Stimulated activated CD4-positive, alpha-beta T cell treated with anti-CD3 and anti-CD28 coated beads, Interleukin-15, amount 100 ng/mL, for 24 hours (primary cell): ENCODE measurements at regions not wholly inside any gene's neighbourhood (a gene's known extent, or its start where the extent isn't known, plus 50 kb on each side); places are given as distances from the start of the nearest gene placed in this dataset.

Experiments
- DNase-seq: peaks from one replicate; pipeline ENCODE4 v3.0.0-alpha.2; 2020

DNA sequence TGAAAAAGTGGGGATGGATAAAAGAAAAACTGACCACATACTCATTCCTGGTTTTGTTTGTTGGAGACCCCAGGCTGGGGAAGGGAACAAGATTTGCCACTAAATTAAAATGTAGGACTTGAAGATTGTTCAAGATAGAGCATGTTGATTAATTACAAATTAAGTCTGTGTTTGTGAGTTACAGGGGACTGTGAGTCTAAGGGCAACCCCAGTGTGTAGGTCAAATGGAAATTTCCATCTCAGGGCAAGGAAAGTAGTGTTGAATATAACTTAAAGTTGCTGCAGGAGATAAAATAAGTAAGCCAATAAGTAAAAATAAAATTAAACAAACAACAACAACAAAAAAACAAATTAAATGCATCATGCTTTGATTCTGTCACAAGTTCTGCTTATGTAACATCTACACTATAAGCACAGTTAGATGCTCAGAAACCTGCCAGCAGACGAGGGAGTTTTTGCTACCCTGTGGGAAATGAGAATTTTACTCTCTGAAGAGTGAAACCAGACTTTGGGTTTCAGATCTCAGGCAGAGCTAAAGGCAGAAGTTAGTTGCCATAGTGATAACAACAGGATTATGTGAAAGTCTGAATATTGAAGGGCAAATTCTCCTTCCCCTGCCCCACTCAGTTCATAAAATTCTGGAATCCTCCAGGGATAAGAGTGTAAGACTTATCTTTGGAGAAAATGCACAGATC, 352.3 kb downstream of the GRXCR1 start:
- no peak for DNase-seq

DNA sequence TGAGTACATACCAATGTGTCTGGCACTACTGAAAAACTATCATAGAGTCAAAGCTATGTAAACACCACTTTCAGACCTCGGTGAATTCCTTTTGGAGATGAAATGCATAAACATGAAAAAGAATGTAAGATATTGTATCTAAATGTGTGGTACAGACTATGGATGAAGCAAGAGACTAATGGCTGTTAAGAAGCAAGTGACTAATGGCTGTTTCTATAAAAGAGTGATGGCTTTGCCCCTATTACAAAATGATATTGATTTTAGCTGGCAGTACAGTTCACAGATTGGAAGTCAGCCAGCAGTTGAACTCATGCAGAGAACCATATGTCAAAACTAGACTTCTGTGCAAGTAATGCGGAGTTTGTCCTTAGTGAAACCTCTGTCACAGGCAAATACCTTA, 359.3 kb downstream of the GRXCR1 start:
- DNase-seq: no peak

DNA sequence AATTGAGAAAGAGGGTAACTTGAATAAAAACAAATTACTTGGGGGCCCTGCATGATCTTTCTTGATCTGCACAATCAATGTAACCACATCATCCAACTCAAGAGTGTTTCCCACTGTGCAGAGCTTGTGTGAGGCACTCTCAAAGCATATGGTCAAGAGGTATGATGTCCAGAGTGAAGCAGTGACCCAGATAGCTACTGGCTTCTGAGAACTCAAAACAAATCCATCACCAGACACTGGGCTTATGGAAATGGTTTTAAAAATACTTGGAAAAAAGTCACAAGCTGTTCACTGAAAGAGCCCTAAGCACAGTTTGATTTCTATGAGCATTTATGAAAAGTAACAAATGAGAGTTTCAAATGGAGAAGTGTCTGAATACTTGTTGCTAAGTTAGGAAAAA, 361.0 kb downstream of the GRXCR1 start:
- no peak for DNase-seq

DNA sequence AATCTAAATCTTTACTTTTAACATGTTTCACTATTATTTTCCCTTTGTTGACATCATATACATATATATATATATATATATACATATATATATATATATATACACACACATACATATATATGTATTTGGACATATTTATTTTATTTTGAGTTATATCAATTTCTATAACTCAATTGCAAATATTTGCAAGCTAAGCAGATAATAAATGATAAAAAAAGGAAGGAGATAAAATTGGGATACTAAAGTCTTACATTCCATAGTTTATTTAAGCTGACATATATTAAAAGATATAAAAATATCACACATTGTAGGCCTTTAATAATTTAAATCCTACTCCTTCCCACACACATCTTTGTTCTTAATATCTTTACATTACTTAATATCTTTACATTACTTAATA, 372.2 kb downstream of the GRXCR1 start:
- DNase-seq: no peak

DNA sequence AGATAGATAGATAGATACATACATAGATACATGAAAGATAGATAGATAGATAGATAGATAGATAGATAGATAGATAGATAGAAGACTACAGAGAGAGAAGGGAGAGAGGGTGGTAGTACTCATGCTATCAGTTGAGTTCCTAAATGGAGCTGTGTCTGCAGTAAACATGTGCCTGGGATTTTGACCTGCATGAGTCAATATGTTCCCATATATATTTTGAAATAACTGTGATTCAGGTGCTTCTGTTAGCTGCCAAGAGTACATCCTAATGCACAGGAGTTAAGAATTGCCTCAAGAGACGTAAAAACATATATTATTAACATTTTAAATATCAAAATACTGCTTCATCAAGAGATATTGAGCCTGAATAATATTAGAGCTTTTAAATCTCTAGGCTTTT, 379.4 kb downstream of the GRXCR1 start:
- DNase-seq: no peak

DNA sequence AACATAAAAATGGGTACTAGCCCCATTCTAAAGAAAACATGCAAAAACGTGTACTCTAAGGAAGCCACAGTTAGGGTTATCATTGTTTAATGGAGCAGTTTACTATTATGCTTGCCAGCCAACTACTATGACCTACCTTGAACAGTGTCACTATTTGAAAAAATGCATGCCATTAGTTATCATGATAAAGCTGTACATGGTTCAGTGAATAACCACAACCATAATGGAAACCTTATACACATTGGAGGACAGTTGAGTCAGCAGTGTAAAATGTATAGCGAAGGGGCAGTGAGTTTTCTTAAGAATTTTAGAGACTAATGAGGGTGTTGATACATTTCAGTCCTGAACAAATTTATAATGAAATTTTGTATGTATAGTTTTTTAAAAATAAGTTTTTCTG, 381.9 kb downstream of the GRXCR1 start:
- no peak for DNase-seq

DNA sequence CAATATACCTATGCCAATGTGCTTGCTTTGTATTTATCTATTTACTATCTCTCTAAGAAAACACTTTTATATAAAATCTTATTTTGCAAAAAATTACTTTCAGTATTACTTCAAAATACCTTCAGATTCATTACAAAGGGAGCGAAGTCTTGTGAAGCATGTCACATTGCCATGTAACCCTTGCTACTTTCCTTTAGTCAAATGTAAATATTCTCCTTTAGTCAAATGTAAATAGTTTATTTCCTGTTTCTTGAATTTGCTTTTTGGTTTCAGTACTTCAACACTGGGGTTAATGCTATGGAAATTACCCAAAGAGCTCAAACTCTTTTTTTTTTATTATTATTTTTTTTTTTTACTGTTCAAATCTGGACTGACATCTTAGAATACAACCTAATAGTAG, 383.3 kb downstream of the GRXCR1 start:
- no peak for DNase-seq

DNA sequence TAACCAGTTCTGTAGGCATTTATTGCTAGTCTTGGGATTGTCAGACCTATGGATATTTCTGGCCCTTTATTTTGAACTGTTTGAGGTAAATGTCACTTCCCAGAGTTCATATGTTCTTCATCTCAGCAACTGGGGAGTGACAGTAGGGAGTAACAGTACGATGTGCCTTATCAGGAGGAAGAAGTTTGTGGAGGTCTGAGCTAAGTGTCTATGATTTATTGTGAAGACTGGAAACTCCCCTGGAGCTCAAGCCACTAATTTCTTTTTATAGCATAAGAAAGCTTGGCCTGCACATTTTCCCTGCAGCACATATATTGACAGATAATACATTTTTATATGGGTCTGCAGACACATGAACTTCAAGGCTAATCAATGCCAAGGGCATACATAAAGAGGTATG, 383.8 kb downstream of the GRXCR1 start:
- DNase-seq: no peak

DNA sequence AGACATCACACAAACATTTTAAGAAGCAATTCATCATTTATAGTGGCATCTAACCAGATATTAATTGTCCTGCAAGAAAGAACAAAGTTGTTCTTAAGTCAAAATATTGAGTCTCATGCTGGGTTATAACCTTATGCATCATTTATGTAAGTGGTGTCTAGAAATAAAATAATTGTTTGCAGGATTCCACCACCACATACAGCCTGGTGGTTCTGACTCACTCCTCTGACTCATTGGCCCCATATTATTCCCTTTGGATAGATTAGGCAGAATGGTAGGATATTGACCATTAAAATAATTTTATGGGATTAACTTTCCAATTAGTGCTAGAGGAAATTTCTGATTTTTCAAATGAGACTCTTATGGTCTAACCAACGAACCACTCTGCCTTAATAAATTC, 384.5 kb downstream of the GRXCR1 start:
- no peak for DNase-seq

DNA sequence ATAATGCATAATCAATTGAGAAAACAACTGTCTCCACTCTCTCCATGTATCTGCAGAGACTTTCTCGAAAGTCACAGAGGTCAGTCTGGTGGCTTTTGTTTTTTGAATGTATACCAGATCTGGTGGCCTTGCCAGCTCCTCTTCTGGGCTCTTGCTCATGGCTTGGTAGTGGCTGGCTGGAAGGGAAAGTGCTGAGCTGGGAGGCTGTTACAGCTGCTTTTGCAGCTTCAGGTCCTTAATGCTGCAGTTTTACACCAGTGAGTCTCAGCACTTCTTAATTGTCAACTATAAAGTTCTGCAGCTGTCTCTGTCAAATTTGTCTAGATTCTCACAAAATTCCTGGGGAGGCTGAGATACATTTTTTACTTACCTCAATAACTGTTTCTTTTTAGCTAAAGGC, 390.0 kb downstream of the GRXCR1 start:
- no peak for DNase-seq

DNA sequence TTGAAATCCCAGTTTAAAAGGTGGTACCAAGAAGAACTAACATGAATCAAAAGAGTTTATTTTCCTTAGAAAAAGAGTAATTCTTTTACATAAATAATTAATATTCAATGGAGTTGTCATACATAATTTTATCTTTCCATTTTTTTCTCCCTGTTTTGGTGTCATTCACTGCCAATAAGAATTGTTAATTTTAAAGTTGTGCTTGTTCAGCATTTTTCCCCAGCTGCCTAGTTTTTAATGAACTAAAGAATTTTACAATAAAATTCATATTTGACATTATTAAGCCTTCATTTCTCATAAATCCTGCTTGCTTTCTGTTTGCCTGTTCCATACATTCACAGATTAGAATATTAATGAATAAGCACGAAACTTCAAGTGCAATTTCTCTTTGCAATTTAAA, 393.6 kb downstream of the GRXCR1 start:
- DNase-seq: no peak

DNA sequence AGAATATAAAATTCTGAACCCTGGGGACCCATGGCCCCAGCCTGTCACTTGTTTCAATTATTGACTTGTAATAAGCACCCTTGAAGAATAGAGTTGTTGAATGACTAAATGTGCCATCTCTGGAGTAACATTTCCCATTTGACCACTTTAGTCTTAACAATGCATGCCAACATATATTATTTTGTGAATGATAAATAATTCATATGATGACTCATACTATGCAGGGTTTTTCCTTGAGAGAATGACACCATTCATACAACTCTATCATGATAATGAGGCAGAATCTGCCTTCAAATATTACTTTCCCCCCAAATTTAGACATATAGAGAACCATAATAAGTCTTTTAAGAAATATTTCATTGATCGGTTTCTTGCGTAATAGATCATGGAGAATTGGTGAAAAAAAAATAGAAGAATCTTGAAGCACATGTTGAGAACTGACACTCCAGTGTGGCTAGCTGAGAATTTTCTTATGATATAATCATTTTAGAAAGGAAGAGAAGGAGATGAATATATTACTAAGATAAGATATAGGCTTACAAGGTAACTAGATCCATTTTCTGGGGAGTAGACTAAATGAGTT, 404.5 kb downstream of the GRXCR1 start:
- DNase-seq: no peak

DNA sequence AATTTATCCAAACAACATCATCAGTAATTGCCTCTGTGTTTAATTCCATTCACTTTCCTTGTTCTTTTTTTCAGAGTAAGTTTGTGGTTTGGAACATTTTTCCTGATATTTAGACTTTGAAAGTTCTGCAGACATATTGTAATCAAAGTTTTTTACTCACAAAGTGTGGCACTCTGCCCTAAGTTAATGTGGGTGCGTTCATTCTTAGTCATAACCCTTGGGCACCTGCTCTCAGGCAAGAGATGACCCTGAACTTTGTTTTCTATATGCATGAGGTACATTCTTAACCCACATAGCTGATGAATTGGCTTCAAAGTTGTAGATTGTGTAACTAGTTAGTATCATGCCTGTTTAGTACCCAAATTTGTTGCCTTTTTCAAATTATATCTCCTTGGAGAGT, 424.3 kb downstream of the GRXCR1 start:
- no peak for DNase-seq

DNA sequence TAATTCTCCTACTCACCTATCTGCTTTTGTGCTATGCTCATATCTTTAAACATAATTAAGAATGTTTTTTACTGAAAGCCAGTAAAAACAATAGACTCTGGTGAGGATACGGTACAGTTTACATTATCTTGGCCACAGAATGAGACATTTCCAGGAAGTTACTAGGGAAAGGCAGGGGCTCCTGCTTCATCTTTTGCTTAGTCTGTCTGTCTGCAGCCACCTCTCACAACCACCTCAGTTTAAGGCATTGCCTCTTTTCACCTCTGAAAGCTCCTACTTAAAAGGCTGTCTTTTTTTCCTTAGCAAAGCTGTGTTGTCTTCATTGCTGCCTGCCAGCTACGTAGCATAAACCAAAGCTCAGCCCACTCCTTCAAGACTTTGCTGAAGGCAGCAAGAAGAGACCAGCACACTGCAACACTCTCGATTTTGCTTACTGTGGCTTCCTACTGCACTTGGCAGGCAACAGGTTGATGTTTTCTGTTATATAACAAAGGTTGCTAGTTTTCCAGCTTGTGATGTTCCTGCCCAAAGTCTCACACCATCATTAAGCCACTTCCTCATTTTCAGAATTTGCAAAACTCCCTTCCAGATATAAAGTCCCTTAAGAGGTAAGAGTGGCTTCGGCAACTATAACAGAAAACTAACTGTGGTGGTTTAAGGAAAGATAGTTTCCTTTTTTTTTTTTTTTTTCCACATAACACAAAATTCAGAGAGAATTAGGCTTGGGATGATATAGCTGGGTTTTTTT, 432.9 kb downstream of the GRXCR1 start:
- no peak for DNase-seq

DNA sequence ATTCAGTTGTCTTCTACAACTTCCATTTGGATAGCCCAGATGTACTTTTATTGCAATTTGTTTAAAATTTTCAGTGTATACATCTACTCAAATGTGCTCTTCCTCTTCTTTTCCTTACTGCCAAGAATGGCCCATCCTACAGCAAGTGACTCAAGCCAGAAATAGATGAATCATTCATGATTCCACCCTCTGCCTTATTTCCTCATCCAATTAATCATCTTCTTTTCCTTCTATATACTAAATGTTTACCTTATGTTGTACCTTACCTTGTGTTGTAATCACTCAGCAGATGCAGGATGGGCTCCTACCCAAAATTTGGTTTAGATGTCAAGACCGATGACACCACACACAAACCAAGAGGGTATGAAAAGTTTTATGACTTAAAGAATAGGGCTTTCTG, 437.8 kb downstream of the GRXCR1 start:
- DNase-seq: no peak

DNA sequence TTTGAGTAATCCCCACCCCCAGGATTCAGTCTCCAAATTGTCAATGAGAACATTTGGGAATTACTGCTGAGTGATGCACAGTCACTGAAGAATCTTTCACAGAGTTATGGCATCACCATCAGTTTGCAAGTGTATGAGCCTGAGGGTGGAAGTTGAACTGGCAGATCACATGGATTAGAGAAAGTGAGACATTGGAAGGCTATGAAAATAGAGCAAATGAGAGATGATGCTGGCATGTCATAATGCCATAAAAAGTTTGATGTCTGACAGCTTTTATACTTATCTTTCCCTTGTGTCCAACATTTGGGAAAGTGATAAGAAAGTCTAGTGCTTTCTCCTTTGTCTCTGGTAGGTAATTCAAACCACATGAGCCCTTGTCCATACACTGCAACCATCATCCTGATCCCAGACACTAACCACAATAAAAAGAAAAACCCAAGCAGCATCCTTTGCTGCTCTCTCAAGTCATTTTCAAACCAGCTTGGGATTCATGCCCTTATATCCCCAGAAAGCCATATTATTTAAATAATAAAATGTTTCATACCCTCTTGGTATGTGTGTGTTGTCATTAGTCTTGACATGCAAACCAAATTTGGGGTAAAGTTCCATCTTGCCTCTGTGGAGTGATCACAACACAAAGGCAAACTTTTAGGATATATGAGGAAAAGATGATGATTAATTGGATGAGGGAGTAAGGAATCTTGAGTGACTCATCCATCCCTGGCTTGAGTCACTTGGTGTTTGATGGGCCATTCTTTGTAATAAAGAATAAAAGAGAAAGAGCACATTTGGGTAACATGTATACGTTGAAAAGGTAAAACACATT, 438.9 kb downstream of the GRXCR1 start:
- DNase-seq: no peak

DNA sequence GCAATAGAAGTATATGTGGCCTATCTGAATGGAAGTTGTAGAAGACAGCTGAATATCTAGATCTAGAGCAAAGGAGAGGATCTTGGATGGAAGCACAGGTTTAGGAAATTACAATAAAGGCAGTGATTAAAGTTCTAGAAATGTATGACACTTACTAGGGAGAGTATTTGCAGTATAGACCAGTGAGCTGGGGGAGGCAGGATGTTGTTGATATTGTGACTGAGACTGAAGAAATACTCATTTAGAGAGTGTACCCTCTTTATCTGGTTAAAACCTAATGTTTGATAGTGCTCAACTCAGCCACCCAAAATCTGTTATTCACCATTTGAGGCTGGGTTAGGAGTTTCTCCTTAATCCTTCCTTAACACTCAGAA, 439.5 kb downstream of the GRXCR1 start:
- no peak for DNase-seq

DNA sequence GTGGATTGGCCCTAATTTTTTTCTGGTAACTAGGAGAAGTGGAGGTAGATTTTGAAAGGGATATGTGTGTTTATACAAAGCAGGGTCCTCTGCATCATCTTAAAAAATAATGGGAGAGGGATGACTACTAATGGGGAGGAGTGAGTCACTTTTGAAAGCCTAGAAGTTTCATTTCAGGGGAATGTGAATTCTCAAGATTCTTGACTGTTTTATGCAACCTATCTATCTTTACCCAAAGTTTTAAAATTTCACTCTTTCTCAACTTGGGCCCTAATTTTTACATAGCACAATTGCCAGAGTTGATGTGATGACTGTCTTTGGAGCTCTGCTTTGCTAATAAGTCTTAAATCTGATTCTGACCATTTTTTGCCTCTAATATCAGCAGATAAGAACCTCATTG, 445.2 kb downstream of the GRXCR1 start:
- DNase-seq: no peak

DNA sequence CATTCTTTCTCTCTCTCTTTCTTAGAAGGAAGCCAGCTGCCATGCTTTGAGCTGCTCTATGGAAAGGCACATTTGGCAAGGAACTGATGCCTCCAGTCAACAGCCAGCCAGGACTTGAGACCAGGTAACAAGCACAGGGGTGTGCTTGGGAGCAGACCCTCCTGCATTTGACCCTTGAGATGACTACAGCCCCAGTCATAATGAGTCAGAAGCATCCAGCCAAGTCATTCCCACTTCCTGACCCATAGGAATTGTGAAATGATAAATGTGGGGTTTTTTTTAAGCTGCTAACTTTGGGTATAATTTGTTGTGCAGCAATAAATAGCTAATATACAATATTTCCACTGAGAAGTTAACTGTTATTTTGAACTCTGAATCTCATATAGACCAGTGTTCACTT, 446.9 kb downstream of the GRXCR1 start:
- no peak for DNase-seq

DNA sequence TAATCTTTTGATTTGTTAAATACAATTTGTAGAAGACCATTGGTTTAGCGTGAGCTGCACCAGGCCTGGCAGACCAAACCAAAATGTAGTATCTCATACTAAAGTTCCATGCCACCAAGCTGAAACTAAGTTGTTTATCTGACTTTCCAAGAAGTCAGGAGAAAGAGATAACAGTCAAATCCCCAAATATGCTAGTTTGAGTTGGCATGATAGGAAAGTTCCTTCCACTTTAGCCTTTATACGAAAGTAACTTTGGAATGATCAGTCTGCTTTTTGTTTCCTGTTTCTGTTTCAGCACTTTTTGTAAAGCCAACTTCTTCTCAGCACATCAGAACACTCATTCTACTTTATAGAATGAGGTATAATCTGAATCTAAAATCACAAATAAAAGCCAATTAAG, 449.2 kb downstream of the GRXCR1 start:
- no peak for DNase-seq

DNA sequence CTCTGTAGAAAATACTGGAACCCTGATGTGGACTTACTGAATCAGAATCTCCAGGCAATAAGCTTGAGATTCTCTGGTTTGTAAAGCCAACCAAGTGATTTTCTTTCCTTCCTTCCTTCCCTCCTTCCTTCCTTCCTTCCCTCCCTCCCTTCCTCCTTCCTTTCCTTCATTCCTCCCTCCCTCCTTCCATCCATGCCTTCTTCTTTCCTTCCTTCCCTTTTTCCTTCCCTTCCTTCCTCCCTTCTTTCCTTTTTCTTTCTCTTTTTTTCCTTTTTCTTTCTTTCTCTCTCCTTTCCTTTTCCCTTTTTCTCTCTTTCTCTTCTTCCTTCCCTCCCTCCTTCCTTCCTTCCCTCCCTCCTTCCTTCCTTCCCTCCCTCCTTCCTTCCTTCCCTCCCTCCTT, 450.8 kb downstream of the GRXCR1 start:
- no peak for DNase-seq

DNA sequence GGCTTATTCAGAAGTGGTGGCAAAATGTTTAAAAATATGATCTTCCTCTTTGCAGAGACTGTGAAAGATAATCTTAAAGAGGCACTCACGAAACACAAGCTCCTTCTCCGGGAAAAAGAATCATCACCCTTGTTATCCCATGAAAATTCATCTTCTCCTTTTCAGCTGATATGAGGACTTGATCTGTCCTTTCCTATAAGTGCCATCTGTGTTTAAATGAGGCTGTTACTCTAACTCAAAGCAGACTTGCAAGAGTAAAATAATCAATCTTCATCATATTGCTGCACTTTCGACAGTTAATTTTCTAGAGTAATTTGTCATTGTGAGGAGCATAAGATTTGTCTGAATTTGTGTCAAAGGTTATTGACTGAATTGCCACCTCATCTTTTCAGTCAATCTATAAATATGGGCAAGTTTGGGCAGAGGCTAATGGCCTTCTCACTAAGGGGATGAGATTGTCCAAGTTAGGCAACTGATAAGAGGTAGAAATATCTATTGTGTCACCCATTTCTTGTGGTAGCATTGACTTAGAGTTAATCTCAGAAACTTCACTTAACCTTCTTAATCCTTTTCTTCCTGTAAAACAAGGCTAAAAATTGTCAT, 452.9 kb downstream of the GRXCR1 start:
- no peak for DNase-seq

DNA sequence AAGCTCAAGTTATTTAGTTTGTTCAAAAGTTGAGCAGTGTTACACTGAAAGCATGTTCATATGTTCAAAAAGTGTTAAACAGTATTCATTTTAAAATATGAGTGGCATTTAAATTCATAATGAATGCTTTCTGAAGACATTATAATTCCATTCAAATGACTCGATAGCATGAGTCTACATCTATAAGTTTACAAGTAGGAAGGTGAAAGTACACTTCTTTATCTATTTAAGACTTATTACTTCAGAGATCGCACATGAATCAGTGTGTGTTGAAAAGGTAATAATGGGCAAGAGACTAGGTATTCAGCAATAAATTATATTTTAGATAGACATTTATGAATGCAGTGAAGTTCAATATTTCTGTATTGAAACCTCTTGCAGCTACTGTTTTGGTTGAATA, 456.1 kb downstream of the GRXCR1 start:
- no peak for DNase-seq
